VCaP (cell line): ENCODE measurements at regions not wholly inside any gene's neighbourhood (a gene's known extent, or its start where the extent isn't known, plus 50 kb on each side); places are given as distances from the start of the nearest gene placed in this dataset.
"Not testable (repeated sequence)": the region's sequence is repeated elsewhere in the genome, so short reads cannot be mapped to it uniquely, and the experiment has no call there.

Experiments used
- H3K27ac ChIP-seq: fragments of 450-650 bp; 2 replicates; pipeline ENCODE4 v1.5.1; 2017
- TF ChIP-seq, protein P1 (sequence below): fragments of 450-650 bp; conservative IDR thresholded peaks from 2 replicates; pipeline ENCODE4 v1.5.1; 2017; ENCODE audit warnings: mild to moderate bottlenecking, moderate library complexity

DNA sequence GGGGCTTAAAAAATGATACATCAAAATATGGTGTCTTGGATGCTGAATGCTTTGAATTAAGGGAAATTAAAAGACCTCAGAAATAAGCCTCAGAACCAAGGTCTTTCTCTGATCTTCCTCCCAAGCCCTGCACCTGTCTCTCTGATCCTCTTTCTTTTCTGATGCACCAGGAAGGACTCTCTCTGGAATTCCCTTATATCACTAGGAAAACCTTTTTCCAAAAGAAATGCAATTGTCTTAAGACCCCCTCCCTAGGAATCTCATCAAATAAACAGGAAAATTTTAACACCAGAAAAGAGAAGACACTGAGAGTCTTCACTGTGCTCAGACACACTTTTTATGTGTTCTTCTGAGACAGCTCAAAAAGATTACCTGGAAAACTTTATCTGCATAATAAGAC lies 159.5 kb upstream of the PTBP2 start:
- H3K27ac ChIP-seq = no peak overlapping the region
- TF ChIP-seq, protein P1, sequence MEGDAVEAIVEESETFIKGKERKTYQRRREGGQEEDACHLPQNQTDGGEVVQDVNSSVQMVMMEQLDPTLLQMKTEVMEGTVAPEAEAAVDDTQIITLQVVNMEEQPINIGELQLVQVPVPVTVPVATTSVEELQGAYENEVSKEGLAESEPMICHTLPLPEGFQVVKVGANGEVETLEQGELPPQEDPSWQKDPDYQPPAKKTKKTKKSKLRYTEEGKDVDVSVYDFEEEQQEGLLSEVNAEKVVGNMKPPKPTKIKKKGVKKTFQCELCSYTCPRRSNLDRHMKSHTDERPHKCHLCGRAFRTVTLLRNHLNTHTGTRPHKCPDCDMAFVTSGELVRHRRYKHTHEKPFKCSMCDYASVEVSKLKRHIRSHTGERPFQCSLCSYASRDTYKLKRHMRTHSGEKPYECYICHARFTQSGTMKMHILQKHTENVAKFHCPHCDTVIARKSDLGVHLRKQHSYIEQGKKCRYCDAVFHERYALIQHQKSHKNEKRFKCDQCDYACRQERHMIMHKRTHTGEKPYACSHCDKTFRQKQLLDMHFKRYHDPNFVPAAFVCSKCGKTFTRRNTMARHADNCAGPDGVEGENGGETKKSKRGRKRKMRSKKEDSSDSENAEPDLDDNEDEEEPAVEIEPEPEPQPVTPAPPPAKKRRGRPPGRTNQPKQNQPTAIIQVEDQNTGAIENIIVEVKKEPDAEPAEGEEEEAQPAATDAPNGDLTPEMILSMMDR = no peak

DNA sequence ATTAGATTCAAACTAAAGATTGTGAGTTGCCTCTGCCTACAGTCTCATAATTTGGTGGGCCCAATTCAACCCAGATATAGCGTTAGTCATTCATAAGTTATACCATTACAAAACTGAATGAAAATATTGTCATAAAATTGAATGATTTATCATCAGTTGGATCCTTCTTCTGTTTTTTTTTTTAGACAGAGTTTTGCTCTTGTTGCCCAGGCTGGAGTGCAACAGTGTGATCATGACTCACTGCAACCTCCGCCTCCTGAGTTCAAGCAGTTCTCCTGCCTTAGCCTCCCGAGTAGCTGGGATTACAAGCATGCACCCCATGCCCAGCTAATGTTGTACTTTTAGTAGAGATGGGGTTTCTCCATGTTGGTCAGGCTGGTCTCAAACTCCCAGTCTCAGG lies 157.2 kb upstream of the PTBP2 start:
- H3K27ac ChIP-seq = not testable (repeated sequence)

DNA sequence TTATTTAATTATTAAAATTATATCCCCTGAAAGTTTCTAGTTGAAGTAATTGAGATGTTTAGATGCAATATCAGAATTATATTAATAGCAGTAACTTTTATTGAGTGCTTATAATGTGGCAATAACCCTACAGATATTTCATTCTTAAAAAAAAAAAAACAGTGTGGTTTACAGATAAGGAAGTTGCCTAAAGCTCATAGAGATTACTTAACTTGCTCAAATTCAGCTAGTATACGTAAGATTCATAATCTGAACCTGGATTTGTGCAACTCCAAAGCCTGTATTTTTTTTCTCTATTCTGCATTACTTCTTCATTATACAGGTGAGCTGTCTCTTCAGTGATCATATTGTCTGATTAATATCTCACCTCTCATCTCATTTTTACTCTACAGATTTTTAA lies 156.0 kb upstream of the PTBP2 start:
- H3K27ac ChIP-seq = no peak overlapping the region
- TF ChIP-seq, protein P1 = no peak

DNA sequence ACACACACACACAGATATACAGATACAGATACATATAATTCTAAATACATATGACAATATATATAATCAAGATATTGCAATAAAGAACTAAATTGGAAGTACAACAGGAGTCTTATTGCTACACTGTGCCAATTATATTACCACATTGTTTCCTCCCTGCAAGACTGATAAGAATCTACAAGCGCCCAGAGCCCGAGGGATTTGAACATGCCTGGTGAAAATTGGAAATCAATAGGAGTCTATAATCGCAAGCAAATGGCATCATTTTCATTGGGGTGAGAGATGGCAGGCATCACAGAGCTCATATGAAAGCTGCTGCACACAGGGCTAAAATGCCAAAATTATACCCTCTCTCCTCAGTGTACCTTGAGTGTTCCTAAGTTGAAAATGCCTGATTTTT lies 152.9 kb upstream of the PTBP2 start:
- TF ChIP-seq, protein P1 = no peak
- no peak overlapping the region for H3K27ac ChIP-seq

DNA sequence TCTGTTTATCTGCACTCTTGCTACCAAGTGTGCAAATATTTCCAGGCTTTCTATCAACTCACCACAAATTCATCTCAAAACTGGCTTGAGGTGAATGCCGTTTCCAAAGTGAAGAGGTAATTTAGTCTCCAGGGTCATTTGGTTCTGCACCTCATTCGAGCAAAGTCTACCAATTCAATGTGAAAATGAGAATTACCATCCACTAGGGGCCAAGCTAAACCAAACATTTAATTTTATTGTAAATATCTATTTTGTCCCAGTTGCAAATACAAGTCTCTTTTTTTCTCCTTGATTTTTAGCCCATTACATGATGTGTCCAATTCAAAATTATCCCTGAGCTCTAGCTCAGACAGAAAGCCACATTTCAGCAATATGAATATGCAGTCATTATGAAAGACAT lies 152.3 kb upstream of the PTBP2 start:
- TF ChIP-seq, protein P1 = no peak
- no peak overlapping the region for H3K27ac ChIP-seq

DNA sequence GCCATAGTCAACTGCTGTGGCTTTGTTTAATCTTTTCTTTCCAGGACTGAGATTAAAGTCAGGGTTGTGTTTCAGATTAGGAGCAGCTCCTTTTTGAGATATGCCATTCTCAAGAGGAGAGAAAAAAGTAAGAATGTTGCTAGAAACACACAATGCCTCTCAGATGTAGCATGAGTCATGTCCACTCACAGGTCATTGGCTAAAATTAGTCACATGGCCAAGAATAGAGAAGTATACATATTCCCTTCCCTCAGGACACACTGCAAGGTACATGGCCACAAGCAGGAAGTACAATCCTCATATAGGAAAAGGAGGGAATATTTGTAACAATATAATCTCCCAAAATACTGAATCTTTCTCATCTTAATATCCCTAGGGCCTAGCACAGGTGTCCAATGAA lies 141.9 kb upstream of the PTBP2 start:
- TF ChIP-seq, protein P1 = no peak

DNA sequence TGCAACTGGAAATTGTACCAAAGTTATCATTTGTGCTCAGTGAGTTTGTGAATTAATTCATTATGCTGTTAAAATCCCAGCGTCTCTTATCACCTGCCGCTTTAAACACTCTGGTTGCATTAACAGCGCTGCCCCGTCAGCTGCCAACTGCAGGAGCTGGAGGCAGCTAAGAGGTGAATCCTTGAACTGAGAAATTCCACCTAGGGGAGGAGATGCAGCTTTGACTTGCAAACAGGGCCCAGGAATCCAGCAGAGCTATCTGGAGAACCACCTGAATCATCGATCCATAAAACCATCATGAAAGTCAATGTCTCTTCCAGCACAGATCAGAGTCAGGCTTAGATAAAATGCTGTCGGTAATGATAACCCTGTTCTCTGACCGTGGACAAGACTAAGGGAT lies 140.7 kb upstream of the PTBP2 start:
- TF ChIP-seq, protein P1 = no peak

More for the DNA sequence above, 141.9 kb upstream of the PTBP2 start:
- H3K27ac ChIP-seq = no peak overlapping the region

DNA sequence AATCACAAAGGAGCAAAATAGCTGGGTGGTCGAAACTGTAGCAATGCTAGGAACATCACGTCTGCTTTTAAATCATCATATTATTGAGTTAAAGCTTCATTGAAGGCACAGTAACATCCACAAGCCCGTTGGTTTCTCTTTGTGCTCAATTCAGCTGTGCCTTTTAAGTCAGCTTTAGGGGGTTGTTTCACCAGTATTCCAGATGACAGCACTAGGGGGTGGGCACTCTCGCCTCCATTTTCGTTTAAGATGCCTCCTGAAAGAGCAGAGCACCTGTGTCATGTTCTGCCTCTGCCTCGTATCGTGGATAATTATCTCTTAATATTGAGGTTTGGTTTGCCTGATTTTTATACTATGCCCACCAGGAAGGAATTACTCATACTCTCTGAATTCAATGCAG lies 139.8 kb upstream of the PTBP2 start:
- H3K27ac ChIP-seq = no peak overlapping the region
- TF ChIP-seq, protein P1 = no peak

More for the DNA sequence above, 140.7 kb upstream of the PTBP2 start:
- H3K27ac ChIP-seq = no peak overlapping the region
